ENCODE measurements at regions not wholly inside any gene's neighbourhood (a gene's known extent, or its start where the extent isn't known, plus 50 kb on each side); places are given as distances from the start of the nearest gene placed in this dataset.

- TF ChIP-seq CTCF (IDR thresholded peaks at IDR 0.05), result no peak
- no peak for TF ChIP-seq EZH2phosphoT487 (IDR thresholded peaks at IDR 0.05)
Measured at GRCh38 chr14:22713631-22713950, 52.9 kb upstream of the OXA1L start.
